ENCODE measurements at regions not wholly inside any gene's neighbourhood (a gene's known extent, or its start where the extent isn't known, plus 50 kb on each side); places are given as distances from the start of the nearest gene placed in this dataset.

DNA sequence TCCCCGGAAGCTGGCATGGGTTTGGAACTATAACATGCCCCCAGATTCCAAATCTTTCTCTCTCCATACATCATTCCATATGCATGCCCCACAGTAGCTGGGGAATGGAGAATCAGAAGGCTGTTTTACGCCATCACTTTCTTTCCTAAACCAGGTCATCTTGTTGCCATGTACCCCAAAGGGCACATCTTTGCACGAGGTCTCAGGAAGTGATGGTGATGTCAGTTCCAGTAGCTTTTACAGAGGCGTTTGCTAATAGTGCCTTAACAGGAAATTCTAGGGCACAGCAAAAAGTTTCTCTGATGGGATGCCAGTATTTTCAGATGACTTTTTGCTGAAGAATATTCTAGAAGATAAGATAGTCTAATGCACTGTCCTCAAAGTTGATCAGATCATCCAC, 241.5 kb downstream of the MAF start:
- no peaks in the 10 kb centered on the region for H3K36me3 ChIP-seq (ENCODE audit: control insufficient read depth in 2 of 2, extremely low read depth in 1 of 2, insufficient read depth in 2 of 2, low read length in 2 of 2)

DNA sequence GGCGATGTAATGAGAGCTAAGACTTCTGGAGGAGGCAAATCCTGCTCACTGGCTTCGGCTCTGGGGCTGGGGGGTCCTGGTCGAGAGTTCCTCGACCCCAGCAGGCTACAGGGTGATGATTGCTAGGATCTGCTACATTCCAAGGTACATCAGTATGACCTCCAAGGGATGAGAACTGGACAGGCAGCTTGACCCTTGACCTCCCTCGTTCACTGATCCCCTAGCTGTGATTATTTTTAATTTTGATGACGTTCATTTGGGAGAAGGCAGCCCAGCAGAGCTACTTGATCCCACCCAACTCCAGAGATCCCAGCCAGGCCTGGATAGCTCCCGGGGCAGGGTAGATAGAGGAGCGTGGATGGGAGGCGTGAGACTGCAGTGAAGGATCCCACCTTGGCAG, 242.3 kb downstream of the MAF start:
- H3K79me2 ChIP-seq (ENCODE audit: control insufficient read depth, insufficient read depth, low read length): no peaks in the 10 kb centered on the region
- H3K4me3 ChIP-seq (ENCODE audit: control insufficient read depth in 2 of 3, extremely low read depth in 1 of 3, insufficient read depth in 2 of 3, low read depth in 1 of 3, low read length in 3 of 3): no peak overlapping the region

More for the DNA sequence above, 241.5 kb downstream of the MAF start:
- H3K4me2 ChIP-seq (ENCODE audit: control insufficient read depth, extremely low read depth, insufficient read depth, low read depth, low read length): no peak overlapping the region
- H3K9me3 ChIP-seq (ENCODE audit: control insufficient read depth, low read depth, low read length): no peaks in the 10 kb centered on the region
- H3K9me1 ChIP-seq (ENCODE audit: control insufficient read depth, extremely low read depth, insufficient read depth, low read length): no peaks in the 10 kb centered on the region
- H2AFZ ChIP-seq (ENCODE audit: control insufficient read depth, low read length): no peak overlapping the region
- dilution Hi-C loops (cut with MboI; ENCODE audit: extremely low pct_ligation_motif_present, low sequenced_read_pairs): no loop called here
- FAIRE-seq: no peak
- peaks cover 6% of the 10 kb centered on the region for H3K27me3 ChIP-seq (ENCODE audit: control insufficient read depth, extremely low read depth, insufficient read depth, low read length)
- H4K20me1 ChIP-seq (ENCODE audit: control insufficient read depth, extremely low read depth, insufficient read depth, low read length): no peaks in the 10 kb centered on the region
- no peak overlapping the region for H3K27ac ChIP-seq (ENCODE audit: control insufficient read depth, insufficient read depth, low read length)
- peaks cover 7% of the 10 kb centered on the region for H3K4me1 ChIP-seq (ENCODE audit: control insufficient read depth, extremely low read depth, insufficient read depth, low read length)
- H3K9ac ChIP-seq (ENCODE audit: control insufficient read depth, extremely low read depth, insufficient read depth, low read length): no peak overlapping the region
- H3K4me3 ChIP-seq (ENCODE audit: control insufficient read depth in 2 of 3, extremely low read depth in 1 of 3, insufficient read depth in 2 of 3, low read depth in 1 of 3, low read length in 3 of 3): no peak overlapping the region
- TF ChIP-seq EZH2 (IDR thresholded peaks at IDR 0.05; ENCODE audit: low read length) (no peak), CTCF (optimal IDR thresholded peaks at IDR 0.05 in 1 of 3, IDR thresholded peaks at IDR 0.05 in 1 of 3, conservative IDR thresholded peaks at IDR 0.05 in 1 of 3; ENCODE audit: extremely low read depth in 1 of 3, insufficient read depth in 2 of 3, low read length in 3 of 3) (no peak)
- no peak for DNase-seq (ENCODE audit: low read depth, low spot score)
- no peaks in the 10 kb centered on the region for H3K79me2 ChIP-seq (ENCODE audit: control insufficient read depth, insufficient read depth, low read length)

More for the DNA sequence above, 242.3 kb downstream of the MAF start:
- Histone ChIP-seq H3K36me3 (ENCODE audit: control insufficient read depth in 2 of 2, extremely low read depth in 1 of 2, insufficient read depth in 2 of 2, low read length in 2 of 2) (no peaks in the 10 kb centered on the region), H3K9me3 (ENCODE audit: control insufficient read depth, low read depth, low read length) (no peaks in the 10 kb centered on the region), H4K20me1 (ENCODE audit: control insufficient read depth, extremely low read depth, insufficient read depth, low read length) (no peaks in the 10 kb centered on the region), H3K9ac (ENCODE audit: control insufficient read depth, extremely low read depth, insufficient read depth, low read length) (no peak overlapping the region), H3K27ac (ENCODE audit: control insufficient read depth, insufficient read depth, low read length) (no peak overlapping the region), H2AFZ (ENCODE audit: control insufficient read depth, low read length) (no peak overlapping the region), H3K4me1 (ENCODE audit: control insufficient read depth, extremely low read depth, insufficient read depth, low read length) (peaks cover 7% of the 10 kb centered on the region), H3K27me3 (ENCODE audit: control insufficient read depth, extremely low read depth, insufficient read depth, low read length) (peaks cover 3% of the 10 kb centered on the region), H3K9me1 (ENCODE audit: control insufficient read depth, extremely low read depth, insufficient read depth, low read length) (no peaks in the 10 kb centered on the region), H3K4me2 (ENCODE audit: control insufficient read depth, extremely low read depth, insufficient read depth, low read depth, low read length) (no peak overlapping the region)
- dilution Hi-C loops (cut with MboI; ENCODE audit: extremely low pct_ligation_motif_present, low sequenced_read_pairs): no loop called here
- DNase-seq (ENCODE audit: low read depth, low spot score) (no peak), FAIRE-seq (no peak)
- TF ChIP-seq EZH2 (IDR thresholded peaks at IDR 0.05; ENCODE audit: low read length) (no peak), CTCF (optimal IDR thresholded peaks at IDR 0.05 in 1 of 3, IDR thresholded peaks at IDR 0.05 in 1 of 3, conservative IDR thresholded peaks at IDR 0.05 in 1 of 3; ENCODE audit: extremely low read depth in 1 of 3, insufficient read depth in 2 of 3, low read length in 3 of 3) (no peak)

All from keratinocyte (primary cell).